ENCODE measurements at regions not wholly inside any gene's neighbourhood (a gene's known extent, or its start where the extent isn't known, plus 50 kb on each side); places are given as distances from the start of the nearest gene placed in this dataset.

DNA sequence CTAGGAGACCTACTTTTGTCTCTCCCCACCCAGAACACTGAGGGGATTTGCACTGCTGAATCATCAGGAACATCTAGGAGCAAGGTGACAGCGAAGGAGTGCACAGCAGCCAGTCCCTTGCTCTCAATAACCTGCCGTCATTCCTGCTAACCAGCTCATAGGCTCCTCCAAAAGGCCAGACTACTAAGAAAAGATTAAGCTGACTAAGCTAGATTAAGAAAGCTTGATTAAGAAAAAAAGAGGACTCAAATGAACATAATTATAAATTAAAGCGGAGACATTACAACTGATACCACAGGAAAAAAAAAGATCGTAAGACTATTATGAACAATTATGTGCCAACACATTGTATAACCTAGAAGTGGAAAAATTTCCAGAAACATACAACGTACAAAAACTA, 1254.8 kb upstream of the CHAC2 start (continued):
- no peak for TF ChIP-seq ZBTB40 (IDR thresholded peaks at IDR 0.05; ENCODE audit: borderline replicate concordance)
- no peak for TF ChIP-seq ETV6 (conservative IDR thresholded peaks at IDR 0.05 in 1 of 2, IDR thresholded peaks at IDR 0.05 in 1 of 2; ENCODE audit: borderline replicate concordance in 1 of 2, low read depth in 1 of 2)
- TF ChIP-seq, protein P1, sequence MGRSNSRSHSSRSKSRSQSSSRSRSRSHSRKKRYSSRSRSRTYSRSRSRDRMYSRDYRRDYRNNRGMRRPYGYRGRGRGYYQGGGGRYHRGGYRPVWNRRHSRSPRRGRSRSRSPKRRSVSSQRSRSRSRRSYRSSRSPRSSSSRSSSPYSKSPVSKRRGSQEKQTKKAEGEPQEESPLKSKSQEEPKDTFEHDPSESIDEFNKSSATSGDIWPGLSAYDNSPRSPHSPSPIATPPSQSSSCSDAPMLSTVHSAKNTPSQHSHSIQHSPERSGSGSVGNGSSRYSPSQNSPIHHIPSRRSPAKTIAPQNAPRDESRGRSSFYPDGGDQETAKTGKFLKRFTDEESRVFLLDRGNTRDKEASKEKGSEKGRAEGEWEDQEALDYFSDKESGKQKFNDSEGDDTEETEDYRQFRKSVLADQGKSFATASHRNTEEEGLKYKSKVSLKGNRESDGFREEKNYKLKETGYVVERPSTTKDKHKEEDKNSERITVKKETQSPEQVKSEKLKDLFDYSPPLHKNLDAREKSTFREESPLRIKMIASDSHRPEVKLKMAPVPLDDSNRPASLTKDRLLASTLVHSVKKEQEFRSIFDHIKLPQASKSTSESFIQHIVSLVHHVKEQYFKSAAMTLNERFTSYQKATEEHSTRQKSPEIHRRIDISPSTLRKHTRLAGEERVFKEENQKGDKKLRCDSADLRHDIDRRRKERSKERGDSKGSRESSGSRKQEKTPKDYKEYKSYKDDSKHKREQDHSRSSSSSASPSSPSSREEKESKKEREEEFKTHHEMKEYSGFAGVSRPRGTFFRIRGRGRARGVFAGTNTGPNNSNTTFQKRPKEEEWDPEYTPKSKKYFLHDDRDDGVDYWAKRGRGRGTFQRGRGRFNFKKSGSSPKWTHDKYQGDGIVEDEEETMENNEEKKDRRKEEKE (IDR thresholded peaks at IDR 0.05) = no peak
- TF ChIP-seq WRNIP1 (IDR thresholded peaks at IDR 0.05; ENCODE audit: borderline replicate concordance, low read depth, low read length) = no peak
- no peak for TF ChIP-seq SPI1 (IDR thresholded peaks at IDR 0.05; ENCODE audit: borderline replicate concordance, insufficient read depth, low read depth, low read length)
- no peak for TF ChIP-seq ZNF207 (IDR thresholded peaks at IDR 0.05; ENCODE audit: borderline replicate concordance)
- no peak for TF ChIP-seq CHD1 (IDR thresholded peaks at IDR 0.05; ENCODE audit: low read depth, low read length)
- no peak for TF ChIP-seq POLR2AphosphoS5 (IDR thresholded peaks at IDR 0.05; ENCODE audit: low read length)
- no peak for TF ChIP-seq TCF3 (IDR thresholded peaks at IDR 0.05; ENCODE audit: borderline replicate concordance, insufficient read depth, low read depth, low read length)
